Spleen (tissue), 11 donors: ENCODE measurements at regions not wholly inside any gene's neighbourhood (a gene's known extent, or its start where the extent isn't known, plus 50 kb on each side); places are given as distances from the start of the nearest gene placed in this dataset.

Experiments
- DNase-seq: peaks from one replicate; pipeline ENCODE4 v3.0.0-alpha.2; 2020
- H3K27ac ChIP-seq, 8 donors: fragments of 200-600 bp; sonication (generic) in 7 of 8; 1 replicate in 4 of 8; 2 replicates in 4 of 8; pipeline versions ENCODE4 v1.5.0 to v1.8.0; 2016 to 2021; ENCODE audit warnings: inconsistent platforms in 4 of 8, mild to moderate bottlenecking in 4 of 8, moderate library complexity in 1 of 8
- H3K27me3 ChIP-seq, 7 donors: fragments of 200-600 bp; sonication (generic) in 6 of 7; replicated peaks in 1 of 7; 1 replicate in 4 of 7; 2 replicates in 3 of 7; pipeline versions ENCODE4 v1.5.0 to v1.8.0; 2016 to 2021; ENCODE audit warnings: inconsistent platforms in 3 of 7, mild to moderate bottlenecking in 1 of 7
- H3K36me3 ChIP-seq, 6 donors: fragments of 200-600 bp; sonication (generic) in 5 of 6; 1 replicate in 4 of 6; 2 replicates in 2 of 6; pipeline versions ENCODE4 v1.5.0 to v1.8.0; 2016 to 2021; ENCODE audit warnings: inconsistent platforms in 2 of 6
- H3K4me1 ChIP-seq, 6 donors: fragments of 200-600 bp; sonication (generic) in 5 of 6; 1 replicate in 3 of 6; 2 replicates in 3 of 6; pipeline versions ENCODE4 v1.5.0 to v1.8.0; 2016 to 2021; ENCODE audit warnings: inconsistent platforms in 3 of 6
- H3K4me3 ChIP-seq, 8 donors: fragments of 200-600 bp; sonication (generic) in 7 of 8; 1 replicate in 4 of 8; 2 replicates in 4 of 8; pipeline versions ENCODE4 v1.5.0 to v1.8.0; 2016 to 2021; ENCODE audit warnings: inconsistent platforms in 4 of 8, mild to moderate bottlenecking in 4 of 8, moderate library complexity in 2 of 8
- H3K9me3 ChIP-seq, 8 donors: fragments of 200-600 bp; sonication (generic) in 7 of 8; 1 replicate in 4 of 8; 2 replicates in 4 of 8; pipeline versions ENCODE4 v1.5.0 to v1.8.0; 2016 to 2021; ENCODE audit warnings: inconsistent platforms in 4 of 8
- POLR2A ChIP-seq, 3 donors: fragments of 450-650 bp; IDR thresholded peaks; one replicate each; pipeline ENCODE4 v1.5.1; 2017; ENCODE audit warnings: antibody characterized with exemption in 3 of 3, mild to moderate bottlenecking in 1 of 3
- POLR2AphosphoS5 ChIP-seq, 3 donors: sonication (generic); formaldehyde crosslinking; IDR thresholded peaks; one replicate each; pipeline ENCODE4 v1.5.1; 2017; ENCODE audit warnings: antibody characterized with exemption in 3 of 3
- WGBS, 5 donors: extraction: QIAGEN DNeasy Blood & Tissue Kit in 3 of 5; methylation state at CpG; one replicate each; pipeline versions ENCODE4 v1.1.5 to v1.1.7; 2013 to 2018; 5-methylcytosine and 5-hydroxymethylcytosine counted together
- intact Hi-C: fragments of 100-400 bp; cut with DNase I; formaldehyde crosslinking; loops from one replicate; pipeline ENCODE4 v1.15.0; 2023; ENCODE audit warnings: low total_unique reads
- TF ChIP-seq, protein P1 (sequence below), 11 experiments: fragments of 200-600 bp in 7 of 11; fragments of 450-650 bp in 4 of 11; sonication (generic) in 4 of 11; IDR thresholded peaks in 8 of 11; conservative IDR thresholded peaks in 3 of 11; 1 replicate in 7 of 11; 2 replicates in 4 of 11; pipeline versions ENCODE4 v1.4.0 to v1.8.0; 2016 to 2021; ENCODE audit warnings: antibody characterized with exemption in 11 of 11, inconsistent platforms in 4 of 11, mild to moderate bottlenecking in 1 of 11
- donor health status: healthy with polysubstance abuse.
- donor health status: DM: no; HTN: no; CAD: no; lungs with moderate emphysema.
- donor health status: DM: no; HTN: no; CAD: no.
- donor health status: Bipolar disorder and iron deficiency.
- donor health status: healthy.
- donor health status: DM: no; HTN: no; CAD: no.
- donor health status: DM: yes; HTN: yes; CAD: no.

DNA sequence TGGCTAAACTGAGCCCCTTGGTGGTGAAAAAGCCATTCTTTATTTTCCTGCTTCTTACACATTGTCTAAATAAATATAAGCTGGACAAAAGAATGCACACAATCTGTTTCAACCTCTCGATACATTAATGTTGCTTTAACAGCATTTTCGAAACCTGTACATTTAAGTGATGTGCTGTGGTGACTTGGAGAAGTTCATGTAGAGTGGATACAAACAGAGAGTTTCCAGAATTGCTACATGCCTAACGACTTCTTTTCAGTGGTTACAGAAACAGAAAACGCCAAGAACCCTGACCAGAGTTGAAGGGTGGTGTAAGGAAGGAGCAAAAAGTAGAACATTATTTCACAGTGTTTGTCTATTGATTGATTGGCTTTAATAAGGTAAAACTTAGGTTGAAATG, 500.9 kb downstream of the SLC16A7 start:
- Histone ChIP-seq H3K9me3 (peaks cover 0 to 34% (median 23%) of the 10 kb centered on the region in 8 donors), H3K36me3 (no peaks in the 10 kb centered on the region), H3K4me1 (no peaks in the 10 kb centered on the region), H3K4me3 (no peak overlapping the region), H3K27ac (no peak overlapping the region), H3K27me3 (no peaks in the 10 kb centered on the region)
- TF ChIP-seq POLR2AphosphoS5 (IDR thresholded peaks at IDR 0.05) = no peak
- TF ChIP-seq, protein P1, sequence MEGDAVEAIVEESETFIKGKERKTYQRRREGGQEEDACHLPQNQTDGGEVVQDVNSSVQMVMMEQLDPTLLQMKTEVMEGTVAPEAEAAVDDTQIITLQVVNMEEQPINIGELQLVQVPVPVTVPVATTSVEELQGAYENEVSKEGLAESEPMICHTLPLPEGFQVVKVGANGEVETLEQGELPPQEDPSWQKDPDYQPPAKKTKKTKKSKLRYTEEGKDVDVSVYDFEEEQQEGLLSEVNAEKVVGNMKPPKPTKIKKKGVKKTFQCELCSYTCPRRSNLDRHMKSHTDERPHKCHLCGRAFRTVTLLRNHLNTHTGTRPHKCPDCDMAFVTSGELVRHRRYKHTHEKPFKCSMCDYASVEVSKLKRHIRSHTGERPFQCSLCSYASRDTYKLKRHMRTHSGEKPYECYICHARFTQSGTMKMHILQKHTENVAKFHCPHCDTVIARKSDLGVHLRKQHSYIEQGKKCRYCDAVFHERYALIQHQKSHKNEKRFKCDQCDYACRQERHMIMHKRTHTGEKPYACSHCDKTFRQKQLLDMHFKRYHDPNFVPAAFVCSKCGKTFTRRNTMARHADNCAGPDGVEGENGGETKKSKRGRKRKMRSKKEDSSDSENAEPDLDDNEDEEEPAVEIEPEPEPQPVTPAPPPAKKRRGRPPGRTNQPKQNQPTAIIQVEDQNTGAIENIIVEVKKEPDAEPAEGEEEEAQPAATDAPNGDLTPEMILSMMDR (IDR thresholded peaks at IDR 0.05 in 8 of 11, conservative IDR thresholded peaks at IDR 0.05 in 3 of 11) = no peak
- intact Hi-C loops = no loop called here
- DNase-seq = no peak
- WGBS, 5 donors = 75 to 93% (median 79%) methylated on average over 4 of the region's 4 CpGs

DNA sequence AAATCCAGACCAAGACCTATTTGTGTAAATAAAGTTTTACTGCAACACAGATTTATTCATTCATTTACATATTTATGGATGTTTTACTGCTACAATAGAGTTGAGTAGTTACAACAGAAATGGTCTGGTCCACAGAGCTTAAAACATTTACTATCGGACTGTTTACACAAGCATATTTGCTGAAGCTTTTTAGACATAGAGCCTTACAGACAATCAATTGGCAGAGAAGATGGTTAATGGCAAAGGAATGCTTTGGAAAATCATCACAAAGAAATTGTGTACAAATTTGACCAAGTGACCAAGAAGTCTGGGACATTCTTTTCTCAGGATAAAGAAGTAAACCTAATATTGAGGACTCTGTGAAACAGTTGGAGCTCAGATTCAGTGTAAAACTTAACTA, 504.3 kb downstream of the SLC16A7 start:
- no peak overlapping the region for H3K4me3 ChIP-seq
- peaks cover 0 to 34% (median 23%) of the 10 kb centered on the region in 8 donors for H3K9me3 ChIP-seq
- no peaks in the 10 kb centered on the region for H3K27me3 ChIP-seq
- intact Hi-C loops = no loop called here
- H3K36me3 ChIP-seq = no peaks in the 10 kb centered on the region
- no peaks in the 10 kb centered on the region for H3K4me1 ChIP-seq
- no peak for DNase-seq
- TF ChIP-seq POLR2A (IDR thresholded peaks at IDR 0.05) (no peak), POLR2AphosphoS5 (IDR thresholded peaks at IDR 0.05) (no peak)
- TF ChIP-seq, protein P1 (IDR thresholded peaks at IDR 0.05 in 8 of 11, conservative IDR thresholded peaks at IDR 0.05 in 3 of 11) = no peak
- 86 to 96% (median 90%) methylated on average over 1 of the region's 1 CpG for WGBS, 5 donors
- H3K27ac ChIP-seq = no peak overlapping the region

DNA sequence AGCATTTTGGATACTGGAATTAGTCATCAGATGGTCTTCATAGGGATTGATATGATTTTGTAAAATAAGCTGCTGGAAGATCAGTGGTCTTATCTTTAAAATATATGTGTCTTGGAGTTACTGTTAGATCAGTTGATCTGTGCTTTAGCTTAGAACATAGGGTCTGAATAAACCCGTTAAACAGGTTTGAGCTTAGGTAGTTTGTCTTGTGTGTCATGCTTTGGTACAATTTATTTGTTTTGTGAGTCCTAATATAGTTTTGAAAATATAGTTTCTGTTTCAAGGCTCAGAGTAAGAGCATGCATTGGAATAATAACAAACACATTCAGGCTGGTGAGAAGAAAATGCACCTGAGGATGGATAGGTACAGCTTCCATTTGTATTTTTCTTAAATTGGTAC, 505.0 kb downstream of the SLC16A7 start:
- intact Hi-C loops = no loop called here
- H3K27me3 ChIP-seq = no peaks in the 10 kb centered on the region
- TF ChIP-seq, protein P1 (IDR thresholded peaks at IDR 0.05 in 8 of 11, conservative IDR thresholded peaks at IDR 0.05 in 3 of 11) = no peak
- no peak for TF ChIP-seq POLR2A (IDR thresholded peaks at IDR 0.05)
- no peak for TF ChIP-seq POLR2AphosphoS5 (IDR thresholded peaks at IDR 0.05)
- H3K4me3 ChIP-seq = no peak overlapping the region
- peaks cover 0 to 34% (median 23%) of the 10 kb centered on the region in 8 donors for H3K9me3 ChIP-seq
- H3K27ac ChIP-seq = no peak overlapping the region
- H3K4me1 ChIP-seq = no peaks in the 10 kb centered on the region
- no peaks in the 10 kb centered on the region for H3K36me3 ChIP-seq
- no peak for DNase-seq
- WGBS, 5 donors = 76 to 93% (median 88%) methylated on average over 1 of the region's 1 CpG

DNA sequence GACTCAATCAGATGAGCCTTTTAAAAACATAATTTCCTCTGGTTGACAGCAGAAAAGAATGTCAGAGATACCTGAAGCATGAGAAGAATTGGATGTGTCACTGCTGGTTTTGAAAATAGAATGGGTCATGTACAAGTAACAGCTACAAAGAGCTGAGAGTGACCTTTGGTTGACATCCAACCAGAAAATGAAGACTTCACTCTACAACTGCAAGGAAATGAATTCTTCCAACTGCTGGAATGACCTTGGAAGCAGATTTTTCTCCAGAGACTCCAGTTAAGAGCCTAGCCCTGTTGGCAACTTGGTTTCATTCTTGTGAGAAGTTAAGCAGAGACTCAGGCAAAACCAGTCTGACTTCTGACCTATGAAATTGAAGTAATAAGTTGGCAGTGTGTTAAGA, 505.9 kb downstream of the SLC16A7 start:
- intact Hi-C loops = no loop called here
- no peak overlapping the region for H3K27ac ChIP-seq
- no peak for TF ChIP-seq POLR2AphosphoS5 (IDR thresholded peaks at IDR 0.05)
- no peak for TF ChIP-seq POLR2A (IDR thresholded peaks at IDR 0.05)
- TF ChIP-seq, protein P1 (IDR thresholded peaks at IDR 0.05 in 8 of 11, conservative IDR thresholded peaks at IDR 0.05 in 3 of 11) = no peak
- no peak overlapping the region for H3K4me3 ChIP-seq
- H3K4me1 ChIP-seq = no peaks in the 10 kb centered on the region
- no peaks in the 10 kb centered on the region for H3K27me3 ChIP-seq
- H3K9me3 ChIP-seq = peaks cover 0 to 31% (median 23%) of the 10 kb centered on the region in 8 donors
- no peak for DNase-seq
- H3K36me3 ChIP-seq = no peaks in the 10 kb centered on the region
